Coronary artery (tissue), 2 donors: ENCODE measurements at regions not wholly inside any gene's neighbourhood (a gene's known extent, or its start where the extent isn't known, plus 50 kb on each side); places are given as distances from the start of the nearest gene placed in this dataset.

ENCODE experiments used
- DNase-seq: peaks from one replicate; pipeline ENCODE4 v3.0.0-alpha.2; 2017; ENCODE audit warnings: low spot score
- H3K27ac ChIP-seq, 2 donors: fragments of 200-600 bp; sonication (generic); one replicate each; pipeline ENCODE4 v1.5.1; 2016 to 2019
- H3K4me3 ChIP-seq: fragments of 200-600 bp; sonication (generic); 2 replicates; pipeline ENCODE4 v1.5.1; 2016; ENCODE audit warnings: mild to moderate bottlenecking, moderate library complexity
- CTCF ChIP-seq: fragments of 200-600 bp; sonication (generic); IDR thresholded peaks from one replicate; pipeline ENCODE4 v1.5.1; 2019; ENCODE audit warnings: antibody characterized with exemption

GRCh38 chr2:4291430-4291829 lies 588.1 kb downstream of the DCDC2C start:
- Histone ChIP-seq H3K4me3 (no peak overlapping the region), H3K27ac (no peak overlapping the region)
- no peak for TF ChIP-seq CTCF
- no peak for DNase-seq

GRCh38 chr2:4295680-4296079 lies 592.3 kb downstream of the DCDC2C start:
- no peak for DNase-seq
- H3K4me3 ChIP-seq = no peak overlapping the region
- no peak overlapping the region for H3K27ac ChIP-seq
- no peak for TF ChIP-seq CTCF

GRCh38 chr2:4300616-4301015 lies 597.2 kb downstream of the DCDC2C start:
- TF ChIP-seq CTCF = no peak

GRCh38 chr2:4324531-4324930 lies 621.2 kb downstream of the DCDC2C start:
- Histone ChIP-seq H3K27ac (no peak overlapping the region), H3K4me3 (no peak overlapping the region)
- TF ChIP-seq CTCF = no peak
- no peak for DNase-seq

More at GRCh38 chr2:4300616-4301015, 597.2 kb downstream of the DCDC2C start:
- Histone ChIP-seq H3K4me3 (no peak overlapping the region), H3K27ac (no peak overlapping the region)
- no peak for DNase-seq

- no peak for TF ChIP-seq CTCF
- DNase-seq = no peak
- H3K4me3 ChIP-seq = no peak overlapping the region
Observed at GRCh38 chr2:4336864-4337263, 633.5 kb downstream of the DCDC2C start.

GRCh38 chr2:4338345-4338744 lies 635.0 kb downstream of the DCDC2C start:
- no peak for TF ChIP-seq CTCF
- no peak overlapping the region for H3K27ac ChIP-seq
- DNase-seq = no peak
- no peak overlapping the region for H3K4me3 ChIP-seq

More at GRCh38 chr2:4336864-4337263, 633.5 kb downstream of the DCDC2C start:
- H3K27ac ChIP-seq = no peak overlapping the region

- Histone ChIP-seq H3K27ac (no peak overlapping the region), H3K4me3 (no peak overlapping the region)
- no peak for TF ChIP-seq CTCF
- no peak for DNase-seq
Observed at GRCh38 chr2:4340536-4340935, 637.2 kb downstream of the DCDC2C start.
